OCI-LY7 (cell line): ENCODE measurements at regions not wholly inside any gene's neighbourhood (a gene's known extent, or its start where the extent isn't known, plus 50 kb on each side); places are given as distances from the start of the nearest gene placed in this dataset.

Experiments
- BruUV-seq: library from RNA; stranded (reverse); fragments of 400-500 nt; replicated peaks from 2 replicates; lab custom pipeline; 2021; lab: Mats Ljungman, UMichigan
- CTCF ChIA-PET: fragments of 300-600 bp; sonication (Branson Sonifier 250); formaldehyde crosslinking; loops from one replicate; lab custom pipeline; 2022; ENCODE audit warnings: antibody characterized with exemption; ENCODE audit not compliant: unreplicated experiment; lab: Charles Lee
- POLR2A ChIA-PET: fragments of 300-600 bp; sonication (Branson Sonifier 250); formaldehyde crosslinking; loops from one replicate; lab custom pipeline; 2022; ENCODE audit warnings: antibody characterized with exemption; lab: Charles Lee
- DNase-seq: peaks from one replicate; pipeline ENCODE4 v3.0.0-alpha.2; 2015; ENCODE audit warnings: low spot score
- H2AFZ ChIP-seq: fragments of 200-600 bp; sonication (generic), shearing (Covaris generic); 2 replicates; pipeline ENCODE4 v1.6.1; 2014; ENCODE audit warnings: mild to moderate bottlenecking, antibody characterized with exemption, low read length, moderate library complexity
- H3K27ac ChIP-seq: fragments of 200-600 bp; sonication (generic); 2 replicates; pipeline ENCODE4 v1.5.1; 2014; ENCODE audit warnings: mixed run types, low read depth, mild to moderate bottlenecking, moderate library complexity, low read length, inconsistent platforms; ENCODE audit not compliant: poor library complexity, severe bottlenecking
- H3K36me3 ChIP-seq: fragments of 200-600 bp; sonication (generic); 2 replicates; pipeline ENCODE4 v1.6.1; 2014; ENCODE audit warnings: mild to moderate bottlenecking, antibody characterized with exemption, low read length, moderate library complexity, mixed read lengths; ENCODE audit not compliant: insufficient read depth
- H3K4me1 ChIP-seq: fragments of 200-600 bp; sonication (generic); 2 replicates; pipeline ENCODE4 v1.5.1; 2014; ENCODE audit warnings: mild to moderate bottlenecking, low read length; ENCODE audit not compliant: insufficient read depth, poor library complexity, severe bottlenecking
- H3K4me2 ChIP-seq: fragments of 200-600 bp; sonication (generic); 2 replicates; pipeline ENCODE4 v1.6.1; 2014; ENCODE audit warnings: mild to moderate bottlenecking, low read length
- H3K4me3 ChIP-seq: fragments of 200-600 bp; sonication (generic); 2 replicates; pipeline ENCODE4 v1.5.1; 2014; ENCODE audit warnings: mild to moderate bottlenecking, low read depth, low read length; ENCODE audit not compliant: poor library complexity, severe bottlenecking
- H3K79me2 ChIP-seq: fragments of 200-600 bp; sonication (generic); 2 replicates; pipeline ENCODE4 v1.6.1; 2016; ENCODE audit warnings: low read depth, mild to moderate bottlenecking, low read length, moderate library complexity, mixed read lengths; ENCODE audit not compliant: insufficient read depth
- H3K9me2 ChIP-seq: fragments of 200-600 bp; sonication (generic); 2 replicates; pipeline ENCODE4 v1.6.1; 2016; ENCODE audit warnings: mild to moderate bottlenecking, low read length, mixed read lengths; ENCODE audit not compliant: insufficient read depth
- H3K9me3 ChIP-seq: fragments of 200-600 bp; sonication (generic); 2 replicates; pipeline ENCODE4 v1.6.1; 2014; ENCODE audit warnings: mild to moderate bottlenecking, mixed run types, low read length, mixed read lengths
- H4K20me1 ChIP-seq: fragments of 200-600 bp; sonication (generic); 2 replicates; pipeline ENCODE4 v1.6.1; 2014; ENCODE audit warnings: mild to moderate bottlenecking, antibody characterized with exemption, low read length, moderate library complexity, mixed read lengths; ENCODE audit not compliant: insufficient read depth
- CTCF ChIP-seq: fragments of 200-600 bp; sonication (generic); conservative IDR thresholded peaks from 2 replicates; pipeline ENCODE4 v1.5.1; 2014; ENCODE audit warnings: mild to moderate bottlenecking, antibody characterized with exemption, low read length, moderate library complexity, mixed read lengths
- EZH2phosphoT487 ChIP-seq: fragments of 200-600 bp; sonication (generic); IDR thresholded peaks from 2 replicates; pipeline ENCODE4 v1.6.1; 2018; ENCODE audit warnings: low read depth, borderline replicate concordance, mild to moderate bottlenecking, mixed run types, antibody characterized with exemption, low read length, moderate library complexity, mixed read lengths
- intact Hi-C: fragments of 100-400 bp; cut with micrococcal nuclease; formaldehyde crosslinking; loops from one replicate; pipeline ENCODE4 v1.10.0; 2022; ENCODE audit not compliant: unreplicated experiment

GRCh38 chr12:34358198-34358597 lies 335.9 kb downstream of the ALG10 start:
- no peaks in the 10 kb centered on the region for H3K9me2 ChIP-seq
- no peaks in the 10 kb centered on the region for H3K9me3 ChIP-seq
- no peak overlapping the region for H3K4me3 ChIP-seq
- no peaks in the 10 kb centered on the region for H3K4me1 ChIP-seq
- CTCF ChIA-PET = no interaction called here
- no peak overlapping the region for H3K4me2 ChIP-seq
- H3K27ac ChIP-seq = no peak overlapping the region
- no peaks in the 10 kb centered on the region for H3K36me3 ChIP-seq
- no peak for TF ChIP-seq CTCF
- no peak for TF ChIP-seq EZH2phosphoT487
- H2AFZ ChIP-seq = no peak overlapping the region
- no TSS peak for BruUV-seq
- H4K20me1 ChIP-seq = no peaks in the 10 kb centered on the region
- no peaks in the 10 kb centered on the region for H3K79me2 ChIP-seq
- intact Hi-C loops = no loop called here
- POLR2A ChIA-PET = no interaction called here
- no peak for DNase-seq

- Histone ChIP-seq H3K27ac (no peak overlapping the region), H2AFZ (no peak overlapping the region), H3K4me2 (no peak overlapping the region), H3K79me2 (no peaks in the 10 kb centered on the region), H3K4me1 (no peaks in the 10 kb centered on the region), H3K4me3 (no peak overlapping the region), H4K20me1 (no peaks in the 10 kb centered on the region), H3K36me3 (no peaks in the 10 kb centered on the region), H3K9me3 (no peaks in the 10 kb centered on the region), H3K9me2 (no peaks in the 10 kb centered on the region)
- no peak for DNase-seq
- intact Hi-C loops = no loop called here
- POLR2A ChIA-PET = no interaction called here
- CTCF ChIA-PET = no interaction called here
- BruUV-seq = no TSS peak
- no peak for TF ChIP-seq CTCF
- TF ChIP-seq EZH2phosphoT487 = no peak
Measured at GRCh38 chr12:34361721-34362316, 339.5 kb downstream of the ALG10 start.

- Histone ChIP-seq H3K79me2 (no peaks in the 10 kb centered on the region), H3K36me3 (no peaks in the 10 kb centered on the region), H3K27ac (no peak overlapping the region), H3K4me2 (no peak overlapping the region), H4K20me1 (no peaks in the 10 kb centered on the region), H3K4me1 (no peaks in the 10 kb centered on the region), H3K9me2 (no peaks in the 10 kb centered on the region), H2AFZ (no peak overlapping the region), H3K9me3 (no peaks in the 10 kb centered on the region), H3K4me3 (no peak overlapping the region)
- ChIA-PET CTCF (no interaction called here), POLR2A (no interaction called here)
- no TSS peak for BruUV-seq
- no peak for DNase-seq
- TF ChIP-seq CTCF (no peak), EZH2phosphoT487 (no peak)
- intact Hi-C loops = no loop called here
Measured at GRCh38 chr12:34363050-34363673, 340.9 kb downstream of the ALG10 start.
